DND-41 (cell line): ENCODE measurements at regions not wholly inside any gene's neighbourhood (a gene's known extent, or its start where the extent isn't known, plus 50 kb on each side); places are given as distances from the start of the nearest gene placed in this dataset.

Source experiments
- ATAC-seq: fragments of 200-7000 bp; cut with Tn5 transposase; 3 replicates; pipeline ENCODE4 v1.9.1; 2021; ENCODE audit warnings: low read depth; ENCODE audit not compliant: insufficient read depth
- DNase-seq: peaks from one replicate; pipeline ENCODE4 v3.0.0-alpha.2; 2020
- H2AFZ ChIP-seq: 2 replicates; pipeline ENCODE4 v1.6.0; 2012; ENCODE audit warnings: low read depth, low read length
- H3K27ac ChIP-seq: 2 replicates; pipeline ENCODE4 v1.5.1; 2012; ENCODE audit warnings: low read length, inconsistent platforms
- H3K27me3 ChIP-seq: fragments of 200-600 bp; sonication (generic); 2 replicates; pipeline ENCODE4 v1.6.0; 2012; ENCODE audit warnings: low read length, mild to moderate bottlenecking, inconsistent platforms; ENCODE audit not compliant: insufficient read depth, poor library complexity
- H3K36me3 ChIP-seq: 2 replicates; pipeline ENCODE4 v1.5.1; 2012; ENCODE audit warnings: low read length, inconsistent platforms; ENCODE audit not compliant: insufficient read depth
- H3K4me1 ChIP-seq: 2 replicates; pipeline ENCODE4 v1.5.1; 2012; ENCODE audit warnings: mild to moderate bottlenecking, low read length; ENCODE audit not compliant: insufficient read depth
- H3K4me2 ChIP-seq: 2 replicates; pipeline ENCODE4 v1.6.0; 2012; ENCODE audit warnings: mild to moderate bottlenecking, moderate library complexity, low read length, inconsistent platforms; ENCODE audit not compliant: insufficient read depth
- H3K4me3 ChIP-seq, 2 experiments: fragments of 200-600 bp in 1 of 2; shearing (Covaris generic) in 1 of 2; 2 replicates each; pipeline ENCODE4 v1.5.1; 2012 to 2016; ENCODE audit warnings: inconsistent platforms in 2 of 2, low read length in 2 of 2, mild to moderate bottlenecking in 2 of 2, low read depth in 1 of 2, moderate library complexity in 1 of 2
- H3K79me2 ChIP-seq: 2 replicates; pipeline ENCODE4 v1.6.0; 2012; ENCODE audit warnings: low read length, inconsistent platforms; ENCODE audit not compliant: insufficient read depth
- H3K9ac ChIP-seq: 2 replicates; pipeline ENCODE4 v1.6.0; 2012; ENCODE audit warnings: low read depth, mild to moderate bottlenecking, inconsistent platforms, low read length, moderate library complexity
- H3K9me3 ChIP-seq: 2 replicates; pipeline ENCODE4 v1.5.1; 2012; ENCODE audit warnings: low read length, moderate library complexity, mild to moderate bottlenecking, inconsistent platforms; ENCODE audit not compliant: insufficient read depth, severe bottlenecking
- H4K20me1 ChIP-seq: 2 replicates; pipeline ENCODE4 v1.6.0; 2012; ENCODE audit warnings: low read length; ENCODE audit not compliant: insufficient read depth
- CTCF ChIP-seq: IDR thresholded peaks from 2 replicates; pipeline ENCODE4 v1.5.1; 2012; ENCODE audit warnings: borderline replicate concordance, low read length, moderate library complexity, mild to moderate bottlenecking; ENCODE audit not compliant: poor library complexity, severe bottlenecking; ENCODE audit errors: extremely low read depth
- EZH2 ChIP-seq: IDR thresholded peaks from 3 replicates; pipeline ENCODE4 v1.6.1; 2012; ENCODE audit warnings: borderline replicate concordance, low read depth, mild to moderate bottlenecking, moderate library complexity, low read length, inconsistent platforms; ENCODE audit not compliant: severe bottlenecking

GRCh38 chr9:108133680-108134079, 644.1 kb upstream of the KLF4 start:
- Histone ChIP-seq H3K27me3 (no peaks in the 10 kb centered on the region), H3K9me3 (no peaks in the 10 kb centered on the region), H3K79me2 (no peaks in the 10 kb centered on the region), H4K20me1 (no peaks in the 10 kb centered on the region), H3K4me1 (no peaks in the 10 kb centered on the region), H3K27ac (no peak overlapping the region), H3K9ac (no peak overlapping the region), H3K4me2 (no peak overlapping the region), H2AFZ (no peak overlapping the region), H3K4me3 (no peak overlapping the region), H3K36me3 (no peaks in the 10 kb centered on the region)
- no peak for DNase-seq
- no peak for ATAC-seq
- no peak for TF ChIP-seq EZH2
- TF ChIP-seq CTCF: no peak

GRCh38 chr9:108133101-108133500, 643.5 kb upstream of the KLF4 start:
- Histone ChIP-seq H3K36me3 (no peaks in the 10 kb centered on the region), H3K4me2 (no peak overlapping the region), H3K27ac (no peak overlapping the region), H4K20me1 (no peaks in the 10 kb centered on the region), H3K4me1 (no peaks in the 10 kb centered on the region), H3K79me2 (no peaks in the 10 kb centered on the region), H2AFZ (no peak overlapping the region), H3K27me3 (no peaks in the 10 kb centered on the region), H3K9me3 (no peaks in the 10 kb centered on the region), H3K9ac (no peak overlapping the region), H3K4me3 (no peak overlapping the region)
- ATAC-seq (no peak), DNase-seq (no peak)
- TF ChIP-seq EZH2 (no peak), CTCF (no peak)

- ATAC-seq (no peak), DNase-seq (no peak)
- TF ChIP-seq CTCF: no peak
- TF ChIP-seq EZH2: no peak
- Histone ChIP-seq H3K36me3 (no peaks in the 10 kb centered on the region), H3K4me1 (no peaks in the 10 kb centered on the region), H3K79me2 (no peaks in the 10 kb centered on the region), H4K20me1 (no peaks in the 10 kb centered on the region), H3K27me3 (no peaks in the 10 kb centered on the region), H3K27ac (no peak overlapping the region), H3K4me2 (no peak overlapping the region), H3K9me3 (no peaks in the 10 kb centered on the region), H3K4me3 (no peak overlapping the region), H3K9ac (no peak overlapping the region), H2AFZ (no peak overlapping the region)
Measured at GRCh38 chr9:108130905-108131304, 641.3 kb upstream of the KLF4 start.

GRCh38 chr9:108125625-108126024, 636.1 kb upstream of the KLF4 start:
- Histone ChIP-seq H3K79me2 (no peaks in the 10 kb centered on the region), H3K4me3 (no peak overlapping the region), H4K20me1 (no peaks in the 10 kb centered on the region), H3K36me3 (no peaks in the 10 kb centered on the region), H3K9me3 (no peaks in the 10 kb centered on the region), H3K4me1 (no peaks in the 10 kb centered on the region), H3K9ac (no peak overlapping the region), H3K4me2 (no peak overlapping the region), H3K27ac (no peak overlapping the region), H2AFZ (no peak overlapping the region), H3K27me3 (no peaks in the 10 kb centered on the region)
- DNase-seq (no peak), ATAC-seq (no peak)
- peak; percentile 12 for TF ChIP-seq CTCF
- no peak for TF ChIP-seq EZH2
